ENCODE measurements at regions not wholly inside any gene's neighbourhood (a gene's known extent, or its start where the extent isn't known, plus 50 kb on each side); places are given as distances from the start of the nearest gene placed in this dataset.

- no peak for DNase-seq
- Mint-ChIP-seq H3K36me3 (no peaks in the 10 kb centered on the region), H3K9me3 (ENCODE audit: low read depth) (no peaks in the 10 kb centered on the region), H3K27ac (no peak overlapping the region), H3K27me3 (peaks cover 16% of the 10 kb centered on the region), H3K4me3 (no peak overlapping the region), H3K4me1 (peaks cover 9% of the 10 kb centered on the region)
- CTCF ChIA-PET: no interaction called here
- ATAC-seq: no peak
Measured at GRCh38 chr1:201759194-201759815, 69.7 kb upstream of the IPO9 start.

- Mint-ChIP-seq H3K27ac (no peak overlapping the region), H3K36me3 (no peaks in the 10 kb centered on the region), H3K9me3 (ENCODE audit: low read depth) (no peaks in the 10 kb centered on the region), H3K27me3 (peaks cover 15% of the 10 kb centered on the region), H3K4me1 (peaks cover 9% of the 10 kb centered on the region), H3K4me3 (no peak overlapping the region)
- CTCF ChIA-PET: interaction anchor here (0.7 kb wide), 1 partner anchor 24 kb away, joined by 3 read pairs; no protein-coding TSS in a partner anchor
- DNase-seq (no peak), ATAC-seq (no peak)
Measured at GRCh38 chr1:201760516-201760915, 68.4 kb upstream of the IPO9 start.

GRCh38 chr1:201761178-201761577, 67.8 kb upstream of the IPO9 start:
- Mint-ChIP-seq H3K4me3 (no peak overlapping the region), H3K4me1 (peaks cover 9% of the 10 kb centered on the region), H3K27me3 (peaks cover 14% of the 10 kb centered on the region), H3K9me3 (ENCODE audit: low read depth) (no peaks in the 10 kb centered on the region), H3K27ac (no peak overlapping the region), H3K36me3 (no peaks in the 10 kb centered on the region)
- ATAC-seq (no peak), DNase-seq (no peak)
- CTCF ChIA-PET: interaction anchor here (0.7 kb wide), 1 partner anchor 25 kb away, joined by 3 read pairs; no protein-coding TSS in a partner anchor

- no peaks in the 10 kb centered on the region for H3K9me3 Mint-ChIP-seq (ENCODE audit: low read depth)
- H3K36me3 Mint-ChIP-seq: no peaks in the 10 kb centered on the region
- H3K4me3 Mint-ChIP-seq: no peak overlapping the region
- peaks cover 6% of the 10 kb centered on the region for H3K4me1 Mint-ChIP-seq
- CTCF ChIA-PET: no interaction called here
- no peak for ATAC-seq
- H3K27ac Mint-ChIP-seq: no peak overlapping the region
- no peak for DNase-seq
- H3K27me3 Mint-ChIP-seq: peaks cover 8% of the 10 kb centered on the region
Measured at GRCh38 chr1:201761871-201762270, 67.1 kb upstream of the IPO9 start.

- ATAC-seq (no peak), DNase-seq (no peak)
- Mint-ChIP-seq H3K36me3 (no peaks in the 10 kb centered on the region), H3K27ac (no peak overlapping the region), H3K4me3 (no peak overlapping the region), H3K4me1 (peaks cover 1% of the 10 kb centered on the region), H3K27me3 (peaks cover 6% of the 10 kb centered on the region), H3K9me3 (ENCODE audit: low read depth) (no peaks in the 10 kb centered on the region)
- CTCF ChIA-PET: no interaction called here
Measured at GRCh38 chr1:201762381-201762780, 66.6 kb upstream of the IPO9 start.

GRCh38 chr1:201763455-201764140, 65.4 kb upstream of the IPO9 start:
- Mint-ChIP-seq H3K9me3 (ENCODE audit: low read depth) (no peaks in the 10 kb centered on the region), H3K36me3 (no peaks in the 10 kb centered on the region), H3K27me3 (peaks cover 5% of the 10 kb centered on the region), H3K4me1 (no peaks in the 10 kb centered on the region), H3K4me3 (no peak overlapping the region), H3K27ac (no peak overlapping the region)
- no peak for ATAC-seq
- DNase-seq: no peak
- CTCF ChIA-PET: interaction anchor here (0.9 kb wide), 1 partner anchor 30 kb away, joined by 3 read pairs; no protein-coding TSS in a partner anchor

- CTCF ChIA-PET: interaction anchor here (0.9 kb wide), 1 partner anchor 29 kb away, joined by 3 read pairs; no protein-coding TSS in a partner anchor
Measured at GRCh38 chr1:201764166-201764565, 64.8 kb upstream of the IPO9 start.

GRCh38 chr1:201764579-201764978, 64.4 kb upstream of the IPO9 start:
- Mint-ChIP-seq H3K27ac (no peak overlapping the region), H3K27me3 (peaks cover 7% of the 10 kb centered on the region), H3K36me3 (no peaks in the 10 kb centered on the region), H3K9me3 (ENCODE audit: low read depth) (no peaks in the 10 kb centered on the region), H3K4me3 (no peak overlapping the region), H3K4me1 (no peaks in the 10 kb centered on the region)
- DNase-seq (no peak), ATAC-seq (no peak)
- CTCF ChIA-PET: interaction anchor here (0.9 kb wide), 1 partner anchor 29 kb away, joined by 3 read pairs; no protein-coding TSS in a partner anchor

More at GRCh38 chr1:201764166-201764565, 64.8 kb upstream of the IPO9 start:
- Mint-ChIP-seq H3K4me3 (no peak overlapping the region), H3K36me3 (no peaks in the 10 kb centered on the region), H3K4me1 (no peaks in the 10 kb centered on the region), H3K27me3 (peaks cover 5% of the 10 kb centered on the region), H3K27ac (no peak overlapping the region), H3K9me3 (ENCODE audit: low read depth) (no peaks in the 10 kb centered on the region)
- ATAC-seq (no peak), DNase-seq (no peak)

GRCh38 chr1:201766131-201766866, 62.7 kb upstream of the IPO9 start:
- Mint-ChIP-seq H3K27me3 (peaks cover 7% of the 10 kb centered on the region), H3K4me1 (no peaks in the 10 kb centered on the region), H3K36me3 (no peaks in the 10 kb centered on the region), H3K4me3 (no peak overlapping the region), H3K9me3 (ENCODE audit: low read depth) (no peaks in the 10 kb centered on the region), H3K27ac (no peak overlapping the region)
- DNase-seq (no peak), ATAC-seq (no peak)
- CTCF ChIA-PET: interaction anchor here (0.9 to 1.1 kb wide), 2 partner anchors 28 to 205 kb away, joined by 3 read pairs; no protein-coding TSS in a partner anchor

GRCh38 chr1:201767339-201767738, 61.6 kb upstream of the IPO9 start:
- ATAC-seq: no peak
- H3K36me3 Mint-ChIP-seq: no peaks in the 10 kb centered on the region
- CTCF ChIA-PET: no interaction called here

GRCh38 chr1:201769072-201769471, 59.9 kb upstream of the IPO9 start:
- H3K36me3 Mint-ChIP-seq: no peaks in the 10 kb centered on the region
- no peak overlapping the region for H3K27ac Mint-ChIP-seq
- no peak overlapping the region for H3K4me3 Mint-ChIP-seq
- H3K9me3 Mint-ChIP-seq (ENCODE audit: low read depth): peaks cover 3% of the 10 kb centered on the region
- DNase-seq (no peak), ATAC-seq (no peak)
- CTCF ChIA-PET: interaction anchor here (0.9 to 1.5 kb wide), 2 partner anchors 59 to 60 kb away, joined by 3 to 4 read pairs; no protein-coding TSS in a partner anchor
- peaks cover 4% of the 10 kb centered on the region for H3K27me3 Mint-ChIP-seq
- H3K4me1 Mint-ChIP-seq: no peaks in the 10 kb centered on the region

More at GRCh38 chr1:201767339-201767738, 61.6 kb upstream of the IPO9 start:
- H3K9me3 Mint-ChIP-seq (ENCODE audit: low read depth): peaks cover 3% of the 10 kb centered on the region
- H3K27me3 Mint-ChIP-seq: peaks cover 7% of the 10 kb centered on the region
- no peaks in the 10 kb centered on the region for H3K4me1 Mint-ChIP-seq
- no peak overlapping the region for H3K27ac Mint-ChIP-seq
- no peak for DNase-seq
- no peak overlapping the region for H3K4me3 Mint-ChIP-seq

- Mint-ChIP-seq H3K36me3 (no peaks in the 10 kb centered on the region), H3K4me1 (no peaks in the 10 kb centered on the region), H3K27ac (no peak overlapping the region), H3K9me3 (ENCODE audit: low read depth) (peaks cover 3% of the 10 kb centered on the region), H3K4me3 (no peak overlapping the region), H3K27me3 (peaks cover 4% of the 10 kb centered on the region)
- CTCF ChIA-PET: interaction anchor here (0.6 kb wide), 1 partner anchor 61 kb away, joined by 3 read pairs; no protein-coding TSS in a partner anchor
- ATAC-seq (no peak), DNase-seq (no peak)
Measured at GRCh38 chr1:201769966-201770365, 59.0 kb upstream of the IPO9 start.

GRCh38 chr1:201771466-201771865, 57.5 kb upstream of the IPO9 start:
- ATAC-seq (no peak), DNase-seq (no peak)
- CTCF ChIA-PET: interaction anchor here (0.9 kb wide), 1 partner anchor 118 kb away, joined by 4 read pairs; no protein-coding TSS in a partner anchor
- no peak overlapping the region for H3K27ac Mint-ChIP-seq
- peaks cover 3% of the 10 kb centered on the region for H3K9me3 Mint-ChIP-seq (ENCODE audit: low read depth)
- no peaks in the 10 kb centered on the region for H3K4me1 Mint-ChIP-seq
- H3K4me3 Mint-ChIP-seq: no peak overlapping the region
- peaks cover 4% of the 10 kb centered on the region for H3K27me3 Mint-ChIP-seq
- H3K36me3 Mint-ChIP-seq: no peaks in the 10 kb centered on the region

Data from activated CD8-positive, alpha-beta memory T cell treated with anti-CD3 and anti-CD28 coated beads, Interleukin-2, amount 10 ng/mL, durations not matched to agents 7 days and 5 days (primary cell).